GM19239 (cell line): ENCODE measurements at regions not wholly inside any gene's neighbourhood (a gene's known extent, or its start where the extent isn't known, plus 50 kb on each side); places are given as distances from the start of the nearest gene placed in this dataset.

Source experiments
- DNase-seq: peaks from one replicate; pipeline ENCODE4 v3.0.0; 2011; ENCODE audit warnings: low spot score; ENCODE audit not compliant: insufficient read length
- FAIRE-seq: peaks from 2 replicates; lab custom pipeline; 2011; peaks lifted over from hg19 to GRCh38; lab: Jason Lieb, UNC

GRCh38 chr1:53378061-53378460, 50.2 kb upstream of the LRP8 start:
- no peak for DNase-seq
- no peak for FAIRE-seq

DNA sequence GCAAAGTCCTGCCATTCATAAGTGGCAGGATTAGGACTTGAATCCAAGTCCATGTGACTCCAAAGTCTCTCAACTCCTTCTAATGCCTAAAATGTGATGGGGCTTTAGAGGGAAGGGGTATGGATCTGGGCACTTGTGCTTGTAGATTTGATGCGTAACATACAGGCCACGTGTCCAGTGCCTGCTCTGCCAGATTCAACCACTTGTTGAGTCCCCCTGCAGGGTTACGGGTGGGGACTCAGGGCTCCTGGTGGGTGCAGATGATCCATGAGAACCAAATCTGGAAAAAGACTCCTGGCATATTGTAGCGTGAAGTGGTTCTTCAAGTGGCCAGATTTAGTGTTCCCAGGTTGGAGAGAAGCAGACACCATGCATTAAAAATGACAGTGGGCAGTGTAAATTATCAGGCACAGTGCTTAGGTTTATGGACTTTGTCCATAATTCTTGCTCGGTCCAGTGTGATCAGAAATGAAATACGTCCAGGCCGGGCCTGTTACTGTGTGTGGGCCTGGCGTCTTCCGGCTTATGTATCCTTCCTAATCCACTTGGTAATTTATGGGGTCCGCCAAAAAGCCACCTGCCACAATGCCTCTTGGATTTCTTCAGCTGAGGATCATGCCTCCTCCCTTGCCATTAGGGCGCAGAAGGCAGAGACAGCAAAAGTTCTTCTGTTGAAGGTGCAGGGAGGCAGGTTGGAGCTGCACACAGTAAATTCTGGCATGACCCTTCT, 51.2 kb upstream of the LRP8 start:
- FAIRE-seq (no peak), DNase-seq (no peak)

DNA sequence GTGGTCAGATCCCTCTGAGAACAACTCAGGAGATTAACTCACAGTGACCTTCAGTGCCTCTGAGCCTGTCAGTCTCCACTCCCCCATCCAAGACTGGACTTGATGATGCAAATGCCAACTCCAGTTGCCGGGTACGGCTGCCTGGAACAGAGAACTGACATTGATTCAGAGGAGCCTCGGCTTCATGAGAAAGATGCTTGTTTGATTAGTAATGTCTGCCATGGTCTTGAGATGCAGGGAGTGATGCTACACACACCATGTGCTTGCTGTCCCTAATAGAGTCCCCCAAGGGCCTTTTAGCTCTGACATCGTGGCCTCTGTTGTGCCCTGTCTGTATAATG, 51.8 kb upstream of the LRP8 start:
- FAIRE-seq: no peak
- no peak for DNase-seq

DNA sequence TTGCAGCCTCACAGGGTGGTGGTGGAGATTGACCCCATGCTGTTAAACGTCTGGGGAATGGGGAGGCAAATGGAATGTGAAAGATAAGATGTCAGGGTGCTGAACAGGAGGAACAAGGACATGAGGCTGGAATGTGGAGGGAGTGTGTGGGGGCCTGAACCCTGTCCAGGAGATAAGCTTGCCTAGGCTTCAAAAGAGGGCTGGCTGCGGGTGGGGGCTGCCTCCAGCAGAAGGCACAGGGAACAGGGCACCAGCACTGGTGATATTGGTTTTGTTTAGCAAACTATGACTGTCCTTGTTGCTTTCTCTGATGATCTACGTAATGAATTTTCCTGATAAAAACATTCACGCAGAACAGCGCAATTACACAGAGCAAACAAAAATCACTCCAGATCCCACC, 52.4 kb upstream of the LRP8 start:
- FAIRE-seq (no peak), DNase-seq (no peak)

- FAIRE-seq (no peak), DNase-seq (no peak)
Measured at GRCh38 chr1:53381790-53382401, 54.0 kb upstream of the LRP8 start.

DNA sequence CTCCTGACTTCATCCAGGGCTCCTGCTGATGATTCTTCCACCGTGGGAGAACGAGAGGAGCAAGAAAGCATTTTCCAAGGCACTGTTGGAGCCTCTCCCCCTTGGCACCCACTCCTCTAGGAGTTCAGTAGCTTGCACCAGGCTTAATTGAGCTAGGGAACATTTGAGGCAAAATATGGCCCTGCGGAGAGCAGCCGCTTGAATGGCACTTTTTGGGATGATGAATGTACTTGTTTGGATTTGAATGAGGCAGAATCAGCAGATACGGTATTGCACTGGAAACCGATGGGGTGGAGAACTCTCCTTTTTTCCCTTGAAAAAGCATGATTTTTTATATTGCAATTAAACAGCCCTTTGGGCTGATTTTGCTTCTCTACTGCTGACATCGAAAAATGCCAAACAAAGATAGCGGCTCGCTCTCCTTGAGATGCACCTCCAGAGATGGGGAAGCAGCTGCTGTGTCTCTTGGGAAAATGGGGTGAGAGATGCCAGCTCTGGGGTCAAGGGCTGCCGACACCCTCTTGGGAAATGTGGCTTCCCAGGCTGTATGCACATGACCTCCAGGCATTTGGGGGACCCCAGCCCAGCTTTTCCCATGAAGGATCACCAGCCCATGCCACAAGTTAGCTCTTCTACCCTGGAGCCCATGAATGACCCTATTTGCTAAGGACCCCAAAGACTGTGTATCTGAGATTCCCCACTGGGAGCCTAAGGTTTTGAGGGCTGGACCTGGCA, 55.4 kb upstream of the LRP8 start:
- DNase-seq (no peak), FAIRE-seq (no peak)

- no peak for DNase-seq
- FAIRE-seq: no peak
Measured at GRCh38 chr1:53384796-53385195, 56.9 kb upstream of the LRP8 start.

- no peak for DNase-seq
- FAIRE-seq: no peak
Measured at GRCh38 chr1:53385276-53386225, 57.7 kb upstream of the LRP8 start.

GRCh38 chr1:53388963-53389362, 61.1 kb upstream of the LRP8 start:
- FAIRE-seq (no peak), DNase-seq (no peak)

DNA sequence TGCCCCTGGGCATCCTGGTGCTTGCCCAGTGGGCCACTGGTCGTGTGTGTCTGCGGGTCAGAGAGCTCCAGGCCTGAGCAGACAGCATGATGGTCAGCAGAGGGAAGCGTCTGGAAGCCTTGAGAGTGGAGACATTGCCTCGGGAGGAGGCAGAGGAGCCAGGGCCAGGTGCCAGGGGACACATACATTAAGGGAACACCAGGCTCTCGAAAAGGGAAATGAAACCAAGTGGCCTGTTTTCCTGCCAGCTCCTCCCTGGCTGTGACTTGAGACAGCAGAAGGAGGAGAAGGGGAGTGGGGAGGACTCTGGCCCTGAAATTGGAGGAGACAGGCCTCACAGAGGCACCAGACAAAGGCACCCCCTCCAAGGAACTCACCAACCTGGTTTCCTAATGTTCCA, 62.4 kb upstream of the LRP8 start:
- no peak for DNase-seq
- no peak for FAIRE-seq

DNA sequence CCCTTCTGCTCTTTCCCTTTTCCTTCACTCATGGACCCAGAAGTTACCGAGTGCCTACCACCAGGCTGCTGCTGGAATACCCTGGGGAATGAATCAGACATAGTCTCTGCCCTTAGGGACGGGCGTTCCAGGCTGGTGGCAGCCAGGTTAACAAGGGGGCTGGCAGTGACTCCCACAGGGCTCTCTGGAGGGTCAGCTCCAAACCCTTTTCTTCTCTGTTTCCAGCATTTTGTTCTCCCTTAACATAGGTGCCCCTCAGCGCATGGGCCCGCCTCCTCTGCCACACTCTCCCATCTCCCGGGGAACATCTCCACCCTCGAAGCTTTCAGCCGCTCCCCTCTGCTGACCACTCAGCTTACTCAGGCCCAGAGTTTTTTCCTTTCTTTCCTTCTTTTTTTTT, 62.9 kb upstream of the LRP8 start:
- FAIRE-seq (no peak), DNase-seq (no peak)

GRCh38 chr1:53391296-53391695, 63.4 kb upstream of the LRP8 start:
- no peak for DNase-seq
- FAIRE-seq: no peak

- DNase-seq (no peak), FAIRE-seq (no peak)
Measured at GRCh38 chr1:53391982-53392381, 64.1 kb upstream of the LRP8 start.

- no peak for FAIRE-seq
- no peak for DNase-seq
Measured at GRCh38 chr1:53392460-53392859, 64.6 kb upstream of the LRP8 start.

GRCh38 chr1:53393325-53393792, 65.5 kb upstream of the LRP8 start:
- peak; percentile 66 for DNase-seq
- FAIRE-seq: peak; percentile 88

DNA sequence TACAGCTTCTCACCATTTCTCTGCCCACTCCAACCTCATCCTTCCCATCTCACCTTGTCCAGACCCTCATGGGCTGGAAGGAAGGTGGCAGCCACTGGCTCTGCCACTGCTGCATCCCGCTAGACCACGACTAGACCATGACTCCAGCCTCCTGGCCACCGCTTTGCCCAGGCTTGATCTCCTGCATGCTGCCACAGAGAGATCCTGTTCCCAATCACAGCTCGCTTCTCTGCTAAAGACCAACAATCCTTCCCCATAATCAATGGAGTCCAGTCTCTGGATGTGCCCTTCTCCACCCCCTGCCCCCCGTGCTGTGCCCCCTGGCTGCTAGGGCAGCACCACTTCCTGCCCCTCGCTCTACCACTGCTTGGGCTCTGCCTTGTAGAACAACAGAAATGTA, 64.9 kb upstream of the DMRTB1 start:
- no peak for FAIRE-seq
- DNase-seq: no peak

DNA sequence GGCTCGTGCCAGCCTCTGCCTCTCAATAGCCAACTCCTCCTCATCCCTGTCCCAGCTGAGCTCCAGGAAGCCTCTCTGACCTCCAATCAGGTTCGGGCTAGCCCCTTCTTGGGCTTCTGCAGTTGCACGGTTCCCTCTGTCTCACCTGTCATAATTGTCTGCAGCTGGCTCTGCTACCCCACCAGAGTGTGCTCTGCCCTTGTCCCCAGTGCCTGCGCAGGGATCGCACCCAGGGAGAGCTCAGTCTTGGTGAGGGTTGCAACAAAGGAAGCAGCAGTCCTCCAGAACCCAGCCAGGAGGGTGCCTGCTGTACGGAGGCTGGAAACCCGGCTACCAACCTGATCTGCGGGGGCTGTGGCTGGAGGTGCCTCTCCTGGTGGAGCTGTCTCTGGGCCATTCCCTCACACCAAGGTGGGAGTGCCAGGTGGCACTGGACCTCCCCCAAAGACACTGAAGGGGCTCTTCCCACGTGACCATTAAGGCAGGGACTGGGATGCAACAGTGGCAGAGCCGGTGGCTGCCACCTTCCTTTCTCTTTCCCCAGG, 63.5 kb upstream of the DMRTB1 start:
- FAIRE-seq (no peak), DNase-seq (no peak)

DNA sequence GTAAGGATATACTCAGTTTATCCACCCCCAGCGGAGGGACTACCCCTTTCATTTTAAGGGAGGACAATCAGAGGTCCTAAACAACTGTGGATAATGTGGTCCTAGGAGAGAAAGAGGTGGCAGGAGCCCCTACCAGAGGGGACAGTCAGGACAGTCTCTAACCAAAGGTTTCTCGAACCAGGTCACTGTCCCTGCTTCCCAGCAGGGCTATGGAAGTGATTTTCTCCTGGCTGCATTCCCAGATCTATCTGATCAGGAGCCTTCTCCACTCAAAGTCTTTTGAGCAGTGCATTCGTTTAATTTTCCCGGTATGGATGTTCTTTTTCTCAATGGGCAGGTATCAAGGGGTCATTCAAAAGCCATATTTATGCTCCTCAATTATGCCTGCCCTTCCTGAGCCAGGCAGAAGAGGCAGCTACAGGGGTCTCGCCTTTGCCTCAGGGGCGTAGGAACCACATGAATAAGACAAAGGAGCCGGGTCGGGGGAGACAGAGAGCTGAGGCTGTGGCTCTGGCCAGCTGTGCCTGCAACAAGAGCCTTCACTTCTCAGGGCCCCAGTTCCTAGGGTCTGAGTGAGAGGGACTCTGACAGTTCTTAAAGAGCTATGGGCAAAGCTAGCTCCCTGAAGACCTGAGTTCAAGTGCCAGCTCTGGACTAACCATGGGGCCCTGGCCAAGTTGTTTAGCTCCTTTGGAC, 62.5 kb upstream of the DMRTB1 start:
- DNase-seq (no peak), FAIRE-seq (no peak)

- FAIRE-seq (no peak), DNase-seq (no peak)
Measured at GRCh38 chr1:53398091-53398490, 61.1 kb upstream of the DMRTB1 start.
